BJ (cell line): ENCODE measurements at regions not wholly inside any gene's neighbourhood (a gene's known extent, or its start where the extent isn't known, plus 50 kb on each side); places are given as distances from the start of the nearest gene placed in this dataset.

Experiments used
- CTCF ChIA-PET: fragments of 350-600 bp; formaldehyde crosslinking; extraction: SDS; loops from one replicate; lab custom pipeline; 2021; ENCODE audit warnings: antibody characterized with exemption, inconsistent platforms; lab: Yijun Ruan, JAX
- POLR2A ChIA-PET: fragments of 300-600 bp; sonication (Branson Sonifier 250); formaldehyde crosslinking; extraction: SDS; loops from one replicate; lab custom pipeline; 2021; ENCODE audit warnings: antibody characterized with exemption; lab: Charles Lee
- DNase-seq: peaks from one replicate; pipeline ENCODE4 v3.0.0-alpha.2; 2011; ENCODE audit warnings: low read depth
- H3K27me3 ChIP-seq: 2 replicates; pipeline ENCODE4 v1.6.0; 2011; ENCODE audit warnings: low read length; ENCODE audit not compliant: control insufficient read depth, insufficient read depth
- H3K36me3 ChIP-seq: 2 replicates; pipeline ENCODE4 v1.5.1; 2011; ENCODE audit warnings: low read length; ENCODE audit not compliant: control insufficient read depth, insufficient read depth
- H3K4me3 ChIP-seq: 2 replicates; pipeline ENCODE4 v1.5.1; 2011; ENCODE audit warnings: low read depth, mild to moderate bottlenecking, control low read depth, low read length
- CTCF ChIP-seq: IDR thresholded peaks from 2 replicates; pipeline ENCODE4 v1.5.1; 2011; ENCODE audit warnings: low read depth, mild to moderate bottlenecking, control low read depth, inconsistent platforms, low read length, moderate library complexity; ENCODE audit not compliant: insufficient read depth

DNA sequence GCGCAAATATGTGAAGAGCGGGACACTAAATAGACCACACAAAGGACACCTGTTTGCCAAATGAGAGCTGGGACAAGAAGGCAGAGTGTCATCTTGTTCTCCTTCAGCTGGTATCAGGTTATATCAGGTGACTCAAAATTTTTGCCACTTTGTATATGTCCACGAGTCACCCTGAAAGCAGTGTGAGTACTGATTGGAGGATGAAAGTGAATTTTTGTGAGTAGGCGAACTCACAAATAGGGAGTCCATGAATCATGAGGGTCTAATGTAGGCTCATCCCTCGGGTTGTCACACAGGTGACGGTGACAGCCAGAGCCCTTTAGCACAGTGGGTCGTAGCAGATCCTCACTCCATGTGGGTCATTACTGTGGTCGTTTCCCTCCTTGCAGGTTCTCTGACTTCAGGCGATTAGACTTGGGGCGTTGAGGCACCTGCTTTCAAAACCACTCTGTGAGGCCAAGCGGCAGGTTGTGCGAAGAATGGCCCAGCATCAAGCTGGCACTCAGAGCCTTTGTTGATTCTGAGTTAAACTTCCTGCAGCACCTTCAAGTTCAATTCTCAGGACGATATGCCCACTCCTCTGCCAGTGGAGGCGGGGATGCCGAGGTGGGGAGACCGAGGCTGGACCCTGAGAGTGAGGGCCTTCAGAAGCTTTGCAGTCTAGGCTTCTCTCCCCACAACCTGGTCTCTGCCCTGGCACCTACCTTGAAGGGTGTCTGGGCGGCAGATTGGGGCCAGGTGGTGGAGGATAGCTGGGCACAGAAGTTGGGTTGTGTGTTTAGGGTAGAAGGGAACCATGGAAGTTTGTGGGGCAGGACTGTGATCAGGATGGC is 173.8 kb downstream of the SMAD6 start:
- no peaks in the 10 kb centered on the region for H3K36me3 ChIP-seq
- CTCF ChIA-PET = interaction anchor here (0.6 to 1.9 kb wide), 3 partner anchors 13 to 1238 kb away, joined by 3 to 5 read pairs (median 3); no protein-coding TSS in a partner anchor
- TF ChIP-seq CTCF = no peak
- no peaks in the 10 kb centered on the region; the same call in 1 of the 2 replicates for H3K27me3 ChIP-seq
- H3K4me3 ChIP-seq = no peak overlapping the region
- POLR2A ChIA-PET = no interaction called here
- DNase-seq = no peak

GRCh38 chr15:66876421-66876730 is 174.3 kb downstream of the SMAD6 start:
- ChIA-PET CTCF (interaction anchor here (0.6 to 1.0 kb wide), 2 partner anchors 13 to 1238 kb away, joined by 3 read pairs; no protein-coding TSS in a partner anchor), POLR2A (no interaction called here)
- Histone ChIP-seq H3K4me3 (no peak overlapping the region), H3K36me3 (no peaks in the 10 kb centered on the region), H3K27me3 (no peaks in the 10 kb centered on the region; the same call in 1 of the 2 replicates)
- TF ChIP-seq CTCF = no peak
- no peak for DNase-seq

DNA sequence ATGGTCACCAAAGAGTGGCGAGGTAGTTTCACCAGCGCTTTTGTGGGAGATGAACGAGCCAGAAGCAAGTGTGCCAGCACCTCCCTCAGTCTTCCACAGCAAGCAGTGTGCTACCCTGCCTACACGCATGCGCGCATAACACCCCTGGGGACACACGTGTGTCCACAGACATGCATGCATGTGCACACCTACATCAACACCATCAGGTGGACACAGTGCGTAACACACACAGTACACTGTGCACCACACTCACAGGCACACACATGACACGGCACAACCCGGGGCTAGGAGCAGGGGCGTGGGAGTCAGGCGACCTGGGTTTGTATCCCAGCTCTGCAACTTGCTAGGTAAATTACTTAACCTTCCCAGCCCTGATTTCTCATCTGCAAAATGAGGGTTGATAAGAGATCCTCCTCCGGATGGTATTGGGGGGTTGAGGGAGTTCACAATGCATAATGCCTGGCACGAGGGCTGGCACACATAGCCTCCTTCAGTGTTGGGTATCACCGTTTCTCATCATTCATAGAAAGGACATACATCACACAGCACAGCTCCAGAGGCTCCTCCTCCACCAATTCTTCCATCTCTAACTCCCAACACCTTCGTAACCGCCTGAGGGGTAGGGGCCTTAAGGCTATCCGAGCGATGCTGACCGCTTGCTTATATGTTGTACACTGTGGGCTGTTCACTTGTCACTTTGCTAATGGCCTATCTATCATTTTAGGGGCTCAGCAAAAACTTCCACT is 174.9 kb downstream of the SMAD6 start:
- TF ChIP-seq CTCF = no peak
- CTCF ChIA-PET = interaction anchor here (0.6 to 1.0 kb wide), 2 partner anchors 14 to 1237 kb away, joined by 3 read pairs; no protein-coding TSS in a partner anchor

DNA sequence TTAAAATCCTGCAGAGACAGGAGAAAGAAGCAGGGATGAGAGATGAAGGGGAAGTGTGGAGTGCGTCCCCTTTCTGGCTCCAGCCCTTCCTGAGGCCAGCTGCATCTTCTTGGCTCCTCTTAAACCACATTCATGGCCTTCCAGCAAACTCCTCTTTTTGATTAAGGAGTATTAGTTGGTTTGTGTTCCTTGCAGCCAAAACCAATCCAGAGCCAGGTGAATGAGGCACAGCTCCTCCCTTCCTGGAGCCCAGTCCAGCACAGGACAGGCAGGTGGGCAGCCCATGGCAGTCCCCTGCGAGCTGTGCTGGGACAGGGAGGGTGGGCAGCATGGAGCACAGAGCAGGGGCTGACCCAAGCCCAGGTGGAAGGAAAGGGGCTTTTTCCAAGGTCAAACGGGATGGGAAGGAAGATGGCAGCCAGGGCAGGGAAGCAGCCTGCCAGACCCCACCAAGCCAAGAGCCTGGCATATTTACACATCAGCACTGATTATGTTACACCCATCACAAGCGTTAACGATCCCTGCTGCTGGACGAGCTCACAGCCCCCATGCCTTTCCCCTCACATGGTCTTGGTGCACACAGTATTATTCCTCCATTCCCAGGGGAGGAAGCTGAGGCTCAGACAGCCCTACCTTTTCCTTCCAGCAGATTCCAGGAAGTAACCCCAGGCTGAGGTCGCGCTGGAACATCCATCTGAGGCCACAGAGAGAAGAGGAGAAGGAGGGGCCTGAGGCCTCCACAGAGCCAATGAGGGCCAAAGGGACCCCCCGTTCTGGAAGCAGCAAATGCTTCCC is 175.6 kb downstream of the SMAD6 start:
- H3K4me3 ChIP-seq = no peak overlapping the region
- ChIA-PET CTCF (interaction anchor here (0.9 kb wide), 1 partner anchor 16 kb away, joined by 3 read pairs; no protein-coding TSS in a partner anchor), POLR2A (no interaction called here)
- no peak for TF ChIP-seq CTCF
- DNase-seq = no peak
- no peaks in the 10 kb centered on the region; the same call in 1 of the 2 replicates for H3K27me3 ChIP-seq
- no peaks in the 10 kb centered on the region for H3K36me3 ChIP-seq

More for the DNA sequence above, 174.9 kb downstream of the SMAD6 start:
- no peaks in the 10 kb centered on the region for H3K36me3 ChIP-seq
- H3K4me3 ChIP-seq = no peak overlapping the region
- no peak for DNase-seq
- POLR2A ChIA-PET = no interaction called here
- no peaks in the 10 kb centered on the region; the same call in 1 of the 2 replicates for H3K27me3 ChIP-seq
